Right lobe of liver (tissue), 6 donors: ENCODE measurements at regions not wholly inside any gene's neighbourhood (a gene's known extent, or its start where the extent isn't known, plus 50 kb on each side); places are given as distances from the start of the nearest gene placed in this dataset.

Experiments
- ATAC-seq, 4 donors: fragments of 200-7000 bp; cut with Tn5 transposase; one replicate each; pipeline ENCODE4 v1.9.1; 2020; ENCODE audit warnings: mild to moderate bottlenecking in 4 of 4, moderate library complexity in 4 of 4
- DNase-seq, 3 donors: peaks; one replicate each; pipeline ENCODE4 v3.0.0-alpha.2; 2020
- H3K27ac ChIP-seq, 3 donors: fragments of 200-600 bp; one replicate each; pipeline ENCODE4 v1.8.0; 2022
- H3K27me3 ChIP-seq, 2 donors: fragments of 200-600 bp; one replicate each; pipeline ENCODE4 v1.8.0; 2022
- H3K36me3 ChIP-seq, 4 donors: fragments of 200-600 bp; sonication (generic) in 1 of 4; one replicate each; pipeline versions ENCODE4 v1.5.1 to v1.8.0; 2017 to 2022; ENCODE audit warnings: control low read depth in 1 of 4
- H3K4me1 ChIP-seq, 4 donors: fragments of 200-600 bp; sonication (generic) in 1 of 4; one replicate each; pipeline versions ENCODE4 v1.5.1 to v1.8.0; 2017 to 2022; ENCODE audit warnings: control low read depth in 1 of 4
- H3K4me3 ChIP-seq, 3 donors: fragments of 200-600 bp; one replicate each; pipeline ENCODE4 v1.8.0; 2022
- H3K9me3 ChIP-seq, 4 donors: fragments of 200-600 bp; sonication (generic) in 1 of 4; one replicate each; pipeline versions ENCODE4 v1.5.1 to v1.8.0; 2017 to 2022; ENCODE audit warnings: control low read depth in 1 of 4
- POLR2A ChIP-seq: fragments of 450-650 bp; IDR thresholded peaks from one replicate; pipeline ENCODE4 v1.6.1; 2017; ENCODE audit warnings: antibody characterized with exemption, mild to moderate bottlenecking
- WGBS: methylation state at CpG from one replicate; pipeline ENCODE4 v1.1.6; 2018; ENCODE audit warnings: low coverage, low lambda C conversion rate; ENCODE audit not compliant: insufficient coverage; ENCODE audit errors: missing lambda C conversion rate; 5-methylcytosine and 5-hydroxymethylcytosine counted together
- intact Hi-C, 2 donors: fragments of 100-400 bp; cut with DNase I; formaldehyde crosslinking; loops; one replicate each; pipeline versions ENCODE4 v1.11.2 to v1.14.1; 2022
- TF ChIP-seq, protein P1 (sequence below), 4 donors: fragments of 200-600 bp in 3 of 4; fragments of 450-650 bp in 1 of 4; IDR thresholded peaks; one replicate each; pipeline versions ENCODE4 v1.5.1 to v1.8.0; 2016 to 2022; ENCODE audit warnings: antibody characterized with exemption in 4 of 4, mild to moderate bottlenecking in 2 of 4
- donor health status: DM: no; HTN: yes; CAD: no.
- donor health status: DM: no; HTN: no; CAD: no.
- donor health status: DM: no; HTN: no; CAD: no.
- donor health status: DM: no; HTN: yes; CAD: no.
- donor health status: DM: no; HTN: yes; CAD: no.

DNA sequence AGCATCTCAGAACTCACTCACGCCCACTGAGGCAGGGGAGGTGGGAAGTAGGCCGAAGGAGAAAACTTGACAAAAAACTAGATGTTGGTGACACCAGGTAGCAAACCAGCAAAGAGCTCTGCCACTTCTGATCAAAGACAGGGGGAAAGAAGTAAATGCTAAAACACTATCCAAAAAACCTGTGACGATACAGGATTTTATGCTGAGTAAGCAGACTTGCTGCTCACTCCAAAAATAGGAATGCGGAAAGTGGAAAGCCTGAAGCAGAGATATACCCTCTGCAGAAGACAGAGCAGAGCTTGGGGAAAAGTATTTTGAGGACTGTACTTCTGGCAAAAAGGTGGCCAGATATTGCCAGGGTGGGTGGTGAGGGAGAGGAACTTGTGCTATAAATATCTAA lies 73.3 kb upstream of the YPEL5 start:
- no peaks in the 10 kb centered on the region for H3K27me3 ChIP-seq
- 71% methylated on average over 4 of the region's 4 CpGs for WGBS

DNA sequence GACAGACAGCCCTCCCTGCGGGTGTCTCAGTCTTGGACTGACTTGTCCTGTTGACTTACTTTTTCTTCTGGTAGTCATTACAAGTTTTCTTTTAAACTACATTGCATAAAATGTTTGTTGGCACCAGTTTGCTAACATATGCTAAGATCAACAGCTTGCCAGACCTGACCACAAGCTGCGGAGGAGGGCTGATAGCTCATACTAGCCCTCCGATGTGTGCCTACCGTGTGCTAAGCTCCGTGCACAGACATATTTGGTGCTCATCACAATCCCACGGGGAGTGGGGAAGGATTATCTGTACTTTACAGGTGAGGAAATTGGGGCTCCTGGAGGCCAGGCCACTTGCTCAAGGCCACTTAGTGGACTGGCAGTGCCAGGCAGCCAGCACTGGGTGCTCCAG lies 72.8 kb upstream of the YPEL5 start:
- no peak overlapping the region for H3K4me3 ChIP-seq
- no peaks in the 10 kb centered on the region for H3K27me3 ChIP-seq
- TF ChIP-seq POLR2A = no peak
- TF ChIP-seq, protein P1, sequence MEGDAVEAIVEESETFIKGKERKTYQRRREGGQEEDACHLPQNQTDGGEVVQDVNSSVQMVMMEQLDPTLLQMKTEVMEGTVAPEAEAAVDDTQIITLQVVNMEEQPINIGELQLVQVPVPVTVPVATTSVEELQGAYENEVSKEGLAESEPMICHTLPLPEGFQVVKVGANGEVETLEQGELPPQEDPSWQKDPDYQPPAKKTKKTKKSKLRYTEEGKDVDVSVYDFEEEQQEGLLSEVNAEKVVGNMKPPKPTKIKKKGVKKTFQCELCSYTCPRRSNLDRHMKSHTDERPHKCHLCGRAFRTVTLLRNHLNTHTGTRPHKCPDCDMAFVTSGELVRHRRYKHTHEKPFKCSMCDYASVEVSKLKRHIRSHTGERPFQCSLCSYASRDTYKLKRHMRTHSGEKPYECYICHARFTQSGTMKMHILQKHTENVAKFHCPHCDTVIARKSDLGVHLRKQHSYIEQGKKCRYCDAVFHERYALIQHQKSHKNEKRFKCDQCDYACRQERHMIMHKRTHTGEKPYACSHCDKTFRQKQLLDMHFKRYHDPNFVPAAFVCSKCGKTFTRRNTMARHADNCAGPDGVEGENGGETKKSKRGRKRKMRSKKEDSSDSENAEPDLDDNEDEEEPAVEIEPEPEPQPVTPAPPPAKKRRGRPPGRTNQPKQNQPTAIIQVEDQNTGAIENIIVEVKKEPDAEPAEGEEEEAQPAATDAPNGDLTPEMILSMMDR (IDR thresholded peaks at IDR 0.05) = no peak
- no peaks in the 10 kb centered on the region for H3K36me3 ChIP-seq
- ATAC-seq = no peak
- no peaks in the 10 kb centered on the region for H3K4me1 ChIP-seq
- no peaks in the 10 kb centered on the region for H3K9me3 ChIP-seq
- no peak overlapping the region for H3K27ac ChIP-seq
- WGBS = 66% methylated on average over 6 of the region's 6 CpGs
- no peak for DNase-seq
- intact Hi-C loops = loop anchor here in 1 of 2 donors (5.0 kb wide), 1 partner anchor 152 kb away; the partner anchor contains the start of gene ALK

More for the DNA sequence above, 73.3 kb upstream of the YPEL5 start:
- ATAC-seq (no peak), DNase-seq (no peak)
- TF ChIP-seq, protein P1 (IDR thresholded peaks at IDR 0.05) = no peak
- TF ChIP-seq POLR2A = no peak
- H3K9me3 ChIP-seq = no peaks in the 10 kb centered on the region
- H3K4me1 ChIP-seq = no peaks in the 10 kb centered on the region
- no peak overlapping the region for H3K27ac ChIP-seq
- no peaks in the 10 kb centered on the region for H3K36me3 ChIP-seq
- H3K4me3 ChIP-seq = no peak overlapping the region
- intact Hi-C loops = loop anchor here in 1 of 2 donors (5.0 kb wide), 1 partner anchor 151 kb away; the partner anchor contains the start of gene ALK

DNA sequence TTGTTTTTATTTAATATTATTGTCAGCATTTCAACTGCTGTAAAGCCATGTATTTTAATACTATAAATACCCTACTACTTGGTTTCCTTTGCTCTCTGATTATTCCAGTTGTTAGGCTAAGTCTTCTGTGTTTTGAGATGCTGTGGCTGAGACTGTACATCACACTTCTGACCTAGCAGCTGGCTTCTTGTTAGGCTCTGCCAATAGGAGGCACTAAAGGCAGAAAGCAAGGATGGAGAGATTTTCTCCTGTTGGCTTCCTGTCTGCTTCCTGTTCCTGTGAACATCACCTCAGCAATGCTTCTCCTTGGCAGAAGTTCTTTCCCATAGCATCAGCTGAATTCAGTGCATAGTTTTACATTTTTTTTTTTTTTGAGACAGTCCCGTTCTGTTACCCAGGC lies 68.3 kb upstream of the YPEL5 start:
- Histone ChIP-seq H3K9me3 (no peaks in the 10 kb centered on the region), H3K27me3 (no peaks in the 10 kb centered on the region), H3K4me3 (no peak overlapping the region), H3K4me1 (no peaks in the 10 kb centered on the region), H3K36me3 (no peaks in the 10 kb centered on the region), H3K27ac (no peak overlapping the region)
- intact Hi-C loops = no loop called here
- ATAC-seq (no peak), DNase-seq (no peak)
- 88% methylated on average over 1 of the region's 1 CpG for WGBS
- no peak for TF ChIP-seq POLR2A
- TF ChIP-seq, protein P1 (IDR thresholded peaks at IDR 0.05) = no peak

DNA sequence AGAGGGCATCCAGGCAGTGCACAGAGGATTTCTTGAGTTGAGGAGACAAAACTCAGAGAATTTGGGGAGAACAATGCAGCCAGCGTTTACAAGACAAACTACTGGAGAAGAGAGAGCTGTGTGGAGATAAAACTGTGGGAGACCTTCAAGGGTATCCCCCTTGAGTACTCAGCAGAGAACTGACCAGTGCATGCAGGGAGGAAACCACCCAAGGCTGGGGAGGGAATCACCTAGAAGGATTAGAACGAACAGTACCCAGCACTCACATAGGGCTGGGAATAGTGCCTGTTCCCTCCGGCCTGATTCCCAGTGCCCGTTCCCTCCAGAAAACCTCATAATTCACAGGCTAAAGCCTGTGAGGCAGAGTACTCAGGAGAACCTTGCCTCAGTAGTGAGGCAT lies 61.9 kb upstream of the YPEL5 start:
- TF ChIP-seq, protein P1 (IDR thresholded peaks at IDR 0.05) = no peak
- TF ChIP-seq POLR2A = no peak
- Histone ChIP-seq H3K9me3 (no peaks in the 10 kb centered on the region), H3K4me3 (no peak overlapping the region), H3K4me1 (no peaks in the 10 kb centered on the region), H3K36me3 (no peaks in the 10 kb centered on the region), H3K27me3 (no peaks in the 10 kb centered on the region), H3K27ac (no peak overlapping the region)
- ATAC-seq (no peak), DNase-seq (no peak)
- intact Hi-C loops = no loop called here
- 66% methylated on average over 4 of the region's 4 CpGs for WGBS

DNA sequence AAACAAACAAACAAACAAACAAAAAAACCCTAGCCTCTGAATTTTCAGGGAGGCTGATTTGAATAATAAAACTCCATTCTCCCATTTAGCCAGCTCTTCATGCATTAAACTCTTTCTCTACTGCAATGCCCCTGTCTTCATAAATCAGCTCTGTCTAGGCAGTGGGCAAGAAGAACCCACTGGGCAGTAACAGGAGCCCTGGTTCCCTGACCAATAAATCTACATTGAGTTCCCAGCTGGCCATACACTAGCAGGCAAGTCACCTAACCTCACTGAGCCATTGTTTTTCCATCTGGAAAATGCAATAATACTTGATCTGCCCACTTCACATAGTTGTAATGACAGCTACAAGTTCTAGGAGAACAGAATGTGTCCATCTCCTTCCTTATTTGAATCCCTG lies 57.6 kb upstream of the YPEL5 start:
- H3K27me3 ChIP-seq = no peaks in the 10 kb centered on the region
- TF ChIP-seq, protein P1 (IDR thresholded peaks at IDR 0.05) = no peak
- no peak for TF ChIP-seq POLR2A
- no peaks in the 10 kb centered on the region for H3K4me1 ChIP-seq
- no peak overlapping the region for H3K4me3 ChIP-seq
- no peaks in the 10 kb centered on the region for H3K9me3 ChIP-seq
- intact Hi-C loops = no loop called here
- DNase-seq = no peak
- no peak overlapping the region for H3K27ac ChIP-seq
- no peak for ATAC-seq
- no peaks in the 10 kb centered on the region for H3K36me3 ChIP-seq
